ENCODE measurements at regions not wholly inside any gene's neighbourhood (a gene's known extent, or its start where the extent isn't known, plus 50 kb on each side); places are given as distances from the start of the nearest gene placed in this dataset.

GRCh38 chr16:79833559-79833958 lies 233.0 kb upstream of the MAF start:
- DNase-seq (ENCODE audit: low read depth): no peak

- DNase-seq (ENCODE audit: low read depth): no peak
Observed at GRCh38 chr16:79826732-79827475, 226.4 kb upstream of the MAF start.

DNA sequence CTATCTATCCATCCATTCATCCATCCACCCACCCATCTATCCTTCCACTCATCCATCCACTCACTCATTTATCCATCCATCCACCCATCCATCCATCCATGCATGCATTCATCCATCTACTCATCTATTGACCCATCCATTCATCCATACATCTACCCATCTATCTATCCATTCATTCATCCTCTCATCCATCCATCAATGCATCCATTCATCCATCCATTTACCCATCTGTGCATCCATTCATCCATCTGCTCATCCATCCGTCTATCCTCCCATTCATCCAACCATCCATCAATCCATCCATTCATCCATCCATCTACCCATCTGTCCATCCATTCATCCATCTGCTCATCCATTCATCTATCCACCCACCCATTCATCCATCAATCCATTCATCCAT lies 224.5 kb upstream of the MAF start:
- DNase-seq (ENCODE audit: low read depth): no peak

GRCh38 chr16:79823639-79824038 lies 223.1 kb upstream of the MAF start:
- DNase-seq (ENCODE audit: low read depth): no peak

DNA sequence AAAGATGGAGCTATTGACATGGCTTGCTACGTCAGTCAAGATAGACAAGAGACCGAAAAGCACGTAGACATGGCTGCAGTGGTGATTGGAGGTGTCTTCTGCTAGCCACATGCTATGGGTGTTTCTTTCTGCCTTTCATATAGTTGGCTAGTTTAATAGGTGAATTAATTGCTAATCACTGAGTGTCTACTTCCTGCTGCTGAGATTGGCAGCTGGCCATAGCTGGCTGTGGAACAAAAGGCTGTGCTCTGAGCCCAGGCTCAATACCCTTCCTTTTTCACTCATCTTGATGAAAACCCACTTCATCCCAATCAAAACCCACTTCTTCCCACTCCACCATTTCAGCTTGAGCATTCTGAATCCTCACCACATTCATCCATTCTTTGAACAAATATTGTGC lies 221.4 kb upstream of the MAF start:
- DNase-seq (ENCODE audit: low read depth): no peak

DNA sequence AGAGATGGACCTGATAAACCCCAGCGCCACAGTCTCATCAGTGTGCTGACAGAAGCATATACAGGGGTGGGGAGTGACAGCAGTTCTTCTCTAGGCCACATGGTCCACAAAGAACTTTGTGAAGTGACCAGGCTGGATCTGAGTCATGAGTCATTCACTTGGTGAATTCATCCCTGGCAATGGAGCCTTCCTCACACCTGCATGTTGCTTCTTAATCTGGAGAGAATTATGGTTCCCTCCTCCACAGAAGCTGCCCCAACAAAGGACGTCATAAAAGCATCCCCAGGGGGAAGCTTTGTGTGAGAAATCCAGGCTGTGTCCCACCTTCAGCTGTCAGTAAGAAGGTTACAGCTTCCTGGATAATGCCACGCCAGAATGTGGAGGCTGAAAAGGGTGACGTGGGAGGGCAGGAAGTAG lies 215.6 kb upstream of the MAF start:
- no peak for DNase-seq (ENCODE audit: low read depth)

DNA sequence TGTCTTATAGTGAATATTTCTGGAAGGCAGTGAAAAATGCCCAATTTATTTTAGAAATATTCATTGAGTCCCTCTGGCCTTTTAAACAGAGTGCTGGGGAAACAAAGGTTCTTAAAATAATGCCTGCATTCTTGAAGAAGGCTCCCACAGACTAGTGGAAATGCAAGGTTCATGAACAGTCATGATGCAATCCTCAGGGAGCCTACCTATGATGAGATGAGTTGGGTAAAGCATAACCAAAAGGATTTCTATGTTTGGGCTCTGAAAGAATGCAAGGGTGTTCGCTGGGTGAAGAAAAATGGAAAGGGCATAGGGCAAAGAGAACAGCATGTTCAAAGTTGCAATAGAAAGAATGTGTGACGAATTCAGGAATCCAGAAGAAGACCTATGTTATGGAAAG lies 214.5 kb upstream of the MAF start:
- no peak for DNase-seq (ENCODE audit: low read depth)

DNA sequence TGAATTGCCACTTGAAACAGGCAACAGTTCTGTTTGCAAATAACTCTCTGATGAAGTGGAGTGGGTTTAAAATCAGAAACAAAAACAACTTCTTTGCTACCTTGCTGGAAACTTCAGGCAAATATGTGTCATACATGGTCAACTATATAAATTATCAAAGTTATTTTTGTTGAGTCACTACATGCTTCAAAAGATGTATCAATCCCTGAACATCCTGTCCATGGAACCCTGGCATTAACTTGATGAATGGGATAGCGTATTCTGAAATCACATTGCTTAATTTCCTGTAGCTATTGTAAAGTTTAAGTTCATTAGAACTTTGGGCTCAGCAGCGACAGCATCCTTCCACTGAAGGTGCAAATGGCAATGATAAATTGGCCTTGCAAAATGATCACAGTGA lies 213.6 kb upstream of the MAF start:
- no peak for DNase-seq (ENCODE audit: low read depth)

DNA sequence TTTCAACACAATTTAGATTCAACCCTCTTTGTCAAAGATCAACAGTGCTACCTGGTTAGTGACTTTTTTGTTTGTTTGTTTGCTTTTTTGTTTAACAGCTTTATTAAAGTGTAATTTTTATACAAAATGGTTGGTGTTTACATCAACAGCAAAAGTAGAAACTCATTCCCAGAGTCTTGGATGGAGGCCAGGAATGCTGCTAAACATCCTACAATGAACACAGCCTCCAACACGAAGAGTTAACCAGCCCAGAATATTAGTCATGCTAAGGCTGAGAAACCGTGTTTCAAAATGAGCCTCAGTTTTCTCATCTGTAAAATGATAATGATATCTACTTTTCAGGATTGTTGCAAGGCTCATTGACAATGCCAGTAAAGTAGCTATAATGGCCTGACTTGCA lies 211.0 kb upstream of the MAF start:
- DNase-seq (ENCODE audit: low read depth): no peak

DNA sequence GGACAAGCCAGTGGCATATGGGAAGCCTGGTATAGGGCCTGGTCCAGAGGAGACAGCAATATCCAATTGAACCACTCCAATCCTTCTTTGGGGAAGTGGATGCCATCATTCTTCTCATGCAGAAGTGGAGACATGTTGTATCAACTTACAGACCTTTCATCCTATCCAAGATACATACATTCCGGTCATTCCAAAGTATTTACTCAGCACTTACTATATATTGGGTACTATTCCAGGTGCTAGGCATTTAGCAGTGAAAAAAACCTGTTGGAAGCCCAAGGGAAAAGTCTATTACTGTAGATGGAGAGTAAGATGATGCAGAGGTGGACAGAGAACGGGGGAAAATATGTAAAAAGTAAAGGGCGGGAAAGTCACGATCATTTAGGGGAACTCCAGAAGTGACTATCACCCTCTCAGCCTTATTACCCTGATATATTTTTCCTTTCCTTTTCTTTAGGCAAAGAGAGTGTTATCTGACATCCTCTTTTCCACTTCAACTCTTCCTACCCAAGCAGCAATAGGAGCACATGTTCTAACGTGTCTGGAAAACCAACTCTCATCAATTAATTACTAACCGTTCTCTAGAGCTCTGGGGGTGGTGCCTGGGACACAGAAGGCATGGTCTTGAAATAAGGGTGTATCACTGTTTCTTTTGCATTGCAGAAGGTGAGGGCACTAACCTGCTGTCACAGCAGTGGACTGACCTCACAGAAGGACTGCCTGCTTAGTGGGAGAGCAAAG lies 210.1 kb upstream of the MAF start:
- no peak for DNase-seq (ENCODE audit: low read depth)

DNA sequence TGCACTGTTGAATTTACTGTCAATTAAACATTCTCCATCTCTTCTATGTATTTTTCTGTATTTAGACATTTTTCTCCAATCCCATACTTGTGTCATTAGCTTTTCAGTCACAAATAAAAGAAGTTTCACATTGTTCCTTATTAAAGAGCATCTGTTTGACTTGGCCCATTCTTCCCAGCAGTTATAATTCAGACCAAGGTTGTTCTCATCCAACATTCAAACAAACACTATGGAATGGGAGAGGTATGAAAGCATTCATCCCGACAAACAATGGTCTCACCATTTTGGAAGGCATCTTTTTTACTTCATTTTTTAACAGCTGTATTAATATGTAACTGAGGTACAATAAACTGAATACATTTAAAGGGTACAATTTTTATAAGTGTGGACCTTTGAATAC lies 208.8 kb upstream of the MAF start:
- DNase-seq (ENCODE audit: low read depth): no peak

DNA sequence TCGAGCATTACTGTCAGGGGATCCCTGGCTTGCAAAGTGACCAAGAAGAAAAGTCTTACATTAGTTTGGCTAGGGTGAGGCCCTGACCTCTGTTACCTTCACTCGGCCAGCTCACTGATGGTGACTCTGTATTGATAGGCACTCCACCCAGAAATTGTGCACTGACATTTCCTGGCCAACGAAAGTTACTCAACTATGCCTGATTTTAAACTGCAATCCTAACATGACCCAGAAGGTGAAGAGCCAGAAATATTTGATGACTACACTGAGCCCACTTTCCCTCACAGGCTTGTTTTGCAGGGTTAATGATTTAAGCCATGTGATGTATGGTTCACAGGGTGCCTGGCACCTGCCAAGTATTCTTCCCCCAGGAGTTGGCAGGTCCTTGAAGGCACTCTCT lies 208.2 kb upstream of the MAF start:
- DNase-seq (ENCODE audit: low read depth): no peak

GRCh38 chr16:79806757-79807156 lies 206.2 kb upstream of the MAF start:
- no peak for DNase-seq (ENCODE audit: low read depth)

GRCh38 chr16:79805621-79806020 lies 205.1 kb upstream of the MAF start:
- no peak for DNase-seq (ENCODE audit: low read depth)

GRCh38 chr16:79801646-79802045 lies 201.1 kb upstream of the MAF start:
- DNase-seq (ENCODE audit: low read depth): no peak

GRCh38 chr16:79800016-79800608 lies 199.6 kb upstream of the MAF start:
- no peak for DNase-seq (ENCODE audit: low read depth)

- DNase-seq (ENCODE audit: low read depth): no peak
Observed at GRCh38 chr16:79798416-79799053, 198.0 kb upstream of the MAF start.

GRCh38 chr16:79797486-79797885 lies 196.9 kb upstream of the MAF start:
- no peak for DNase-seq (ENCODE audit: low read depth)

DNA sequence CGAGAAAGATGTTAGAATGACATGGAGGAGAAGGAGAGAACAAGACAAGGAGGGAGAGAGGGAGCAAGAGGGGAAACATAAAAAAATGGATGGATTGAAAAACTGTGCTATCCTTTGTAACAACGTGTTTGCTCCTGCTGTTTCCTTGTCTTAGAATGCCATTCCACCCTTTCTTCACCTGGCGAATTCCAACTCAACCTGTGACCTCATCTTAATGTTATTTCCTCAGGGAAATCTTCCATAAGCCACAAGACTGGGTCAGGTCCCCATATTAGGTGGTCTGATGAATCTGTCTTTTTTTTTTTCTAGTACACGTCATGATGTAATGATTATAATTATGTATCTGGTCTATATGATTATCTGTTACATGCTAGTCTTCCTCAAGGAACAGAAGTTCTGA lies 195.0 kb upstream of the MAF start:
- DNase-seq (ENCODE audit: low read depth): no peak

- DNase-seq (ENCODE audit: low read depth): no peak
Observed at GRCh38 chr16:79794941-79795340, 194.4 kb upstream of the MAF start.

DNA sequence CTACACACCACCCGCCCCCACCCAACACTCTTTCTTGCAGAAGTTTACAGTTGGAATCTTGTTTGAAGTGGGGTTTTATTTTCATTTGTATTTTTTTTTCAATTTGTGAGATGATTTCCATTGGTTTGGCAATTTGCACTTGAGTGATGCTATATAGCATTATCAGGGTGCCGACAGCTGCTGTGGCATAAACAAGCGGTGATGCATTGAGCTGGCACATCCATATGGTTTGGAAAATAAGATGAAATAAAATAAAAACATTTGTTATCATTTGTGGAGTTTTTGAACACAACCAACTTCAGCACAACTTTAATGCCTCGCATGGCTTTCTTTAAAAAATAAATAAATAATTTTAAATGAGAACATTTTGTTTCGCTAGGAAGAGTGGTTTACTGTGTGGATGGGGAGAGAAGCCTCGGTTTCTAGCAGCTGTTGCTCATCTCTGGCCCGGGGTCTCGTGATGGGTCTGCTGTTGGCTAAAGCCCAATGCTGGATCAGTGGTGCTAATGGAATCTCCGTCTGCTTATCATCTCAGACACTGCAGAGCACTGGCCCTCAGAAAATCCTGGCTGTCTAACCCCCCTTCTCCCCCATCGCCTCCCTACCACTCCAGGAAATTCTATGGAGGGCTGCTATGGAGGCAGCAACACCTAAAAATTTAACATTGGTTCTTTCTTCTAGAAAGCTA lies 192.3 kb upstream of the MAF start:
- DNase-seq (ENCODE audit: low read depth): no peak

- DNase-seq (ENCODE audit: low read depth): no peak
Observed at GRCh38 chr16:79792076-79792475, 191.5 kb upstream of the MAF start.

Data from stimulated activated CD8-positive, alpha-beta memory T cell treated with anti-CD3 and anti-CD28 coated beads, Interleukin-12 subunit alpha, Interleukin-12 subunit beta, amount 100 ng/mL, for 4 hours (primary cell).